Astrocyte of the spinal cord (primary cell): ENCODE measurements at regions not wholly inside any gene's neighbourhood (a gene's known extent, or its start where the extent isn't known, plus 50 kb on each side); places are given as distances from the start of the nearest gene placed in this dataset.
"Not testable (repeated sequence)": the region's sequence is repeated elsewhere in the genome, so short reads cannot be mapped to it uniquely, and the experiment has no call there.

ENCODE experiments used
- DNase-seq: peaks from one replicate; pipeline ENCODE4 v3.0.0; 2011; ENCODE audit warnings: low read depth, low spot score
- H3K4me3 ChIP-seq: 2 replicates; pipeline ENCODE4 v1.5.1; 2011; ENCODE audit warnings: low read depth, mild to moderate bottlenecking, low read length, moderate library complexity
- CTCF ChIP-seq: IDR thresholded peaks from 2 replicates; pipeline ENCODE4 v1.5.1; 2012; ENCODE audit warnings: low read depth, mild to moderate bottlenecking, low read length, inconsistent platforms
- in situ Hi-C: cut with HindIII; loops from 2 replicates; pipeline ENCODE4 v1.10.0; 2017; ENCODE audit warnings: low sequenced_read_pairs

- TF ChIP-seq CTCF = no peak
- no peak for DNase-seq
- in situ Hi-C loops = no loop called here
- no peak overlapping the region for H3K4me3 ChIP-seq
Observed at GRCh38 chr9:88875400-88876120, 115.7 kb upstream of the S1PR3 start.

GRCh38 chr9:88880199-88880598 is 111.1 kb upstream of the S1PR3 start:
- no peak for DNase-seq
- no peak for TF ChIP-seq CTCF
- H3K4me3 ChIP-seq = no peak overlapping the region
- in situ Hi-C loops = no loop called here

- DNase-seq, in situ Hi-C loops, H3K4me3 ChIP-seq: not testable (repeated sequence)
Observed at GRCh38 chr9:88884291-88884690, 107.0 kb upstream of the S1PR3 start.

GRCh38 chr9:88886762-88887161 is 104.5 kb upstream of the S1PR3 start:
- in situ Hi-C loops, H3K4me3 ChIP-seq, DNase-seq: not testable (repeated sequence)

GRCh38 chr9:88889386-88889785 is 101.9 kb upstream of the S1PR3 start:
- no peak overlapping the region for H3K4me3 ChIP-seq
- peak; percentile 33 for DNase-seq
- in situ Hi-C loops = no loop called here
- no peak for TF ChIP-seq CTCF

- no peak for TF ChIP-seq CTCF
- in situ Hi-C loops = no loop called here
- no peak overlapping the region for H3K4me3 ChIP-seq
- DNase-seq = no peak
Observed at GRCh38 chr9:88890546-88890945, 100.7 kb upstream of the S1PR3 start.

- no peak for DNase-seq
Observed at GRCh38 chr9:88891040-88891439, 100.2 kb upstream of the S1PR3 start.

More at GRCh38 chr9:88891040-88891439, 100.2 kb upstream of the S1PR3 start:
- no peak for TF ChIP-seq CTCF
- H3K4me3 ChIP-seq = no peak overlapping the region
- in situ Hi-C loops = no loop called here
